Activated CD4-positive, alpha-beta T cell treated with anti-CD3 and anti-CD28 coated beads, Interleukin-2, amount 50 U/mL, for 1 hour (primary cell): ENCODE measurements at regions not wholly inside any gene's neighbourhood (a gene's known extent, or its start where the extent isn't known, plus 50 kb on each side); places are given as distances from the start of the nearest gene placed in this dataset.
"Not testable (repeated sequence)": the region's sequence is repeated elsewhere in the genome, so short reads cannot be mapped to it uniquely, and the experiment has no call there.

ENCODE experiments used
- DNase-seq: peaks from one replicate; pipeline ENCODE4 v3.0.0-alpha.2; 2020

DNA sequence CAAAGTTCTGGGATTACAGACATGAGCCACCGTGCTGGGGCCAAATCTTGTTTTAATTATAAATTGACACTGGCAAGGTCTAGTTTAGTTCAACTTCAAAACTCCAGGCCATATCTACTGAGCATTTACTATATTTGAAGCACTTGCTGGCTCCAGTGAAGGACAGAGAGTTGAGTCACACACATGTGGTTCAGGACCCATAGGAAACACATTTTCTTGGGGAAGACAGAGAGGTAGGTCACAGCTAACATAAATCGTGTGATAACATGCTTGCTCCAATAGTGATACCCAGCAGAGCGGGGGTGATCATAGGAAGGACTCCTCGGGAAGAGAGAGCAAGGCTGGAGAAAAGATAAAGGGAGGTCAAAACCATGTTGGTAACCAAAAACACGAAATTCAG lies 170.6 kb upstream of the TSC22D1 start:
- no peak for DNase-seq

DNA sequence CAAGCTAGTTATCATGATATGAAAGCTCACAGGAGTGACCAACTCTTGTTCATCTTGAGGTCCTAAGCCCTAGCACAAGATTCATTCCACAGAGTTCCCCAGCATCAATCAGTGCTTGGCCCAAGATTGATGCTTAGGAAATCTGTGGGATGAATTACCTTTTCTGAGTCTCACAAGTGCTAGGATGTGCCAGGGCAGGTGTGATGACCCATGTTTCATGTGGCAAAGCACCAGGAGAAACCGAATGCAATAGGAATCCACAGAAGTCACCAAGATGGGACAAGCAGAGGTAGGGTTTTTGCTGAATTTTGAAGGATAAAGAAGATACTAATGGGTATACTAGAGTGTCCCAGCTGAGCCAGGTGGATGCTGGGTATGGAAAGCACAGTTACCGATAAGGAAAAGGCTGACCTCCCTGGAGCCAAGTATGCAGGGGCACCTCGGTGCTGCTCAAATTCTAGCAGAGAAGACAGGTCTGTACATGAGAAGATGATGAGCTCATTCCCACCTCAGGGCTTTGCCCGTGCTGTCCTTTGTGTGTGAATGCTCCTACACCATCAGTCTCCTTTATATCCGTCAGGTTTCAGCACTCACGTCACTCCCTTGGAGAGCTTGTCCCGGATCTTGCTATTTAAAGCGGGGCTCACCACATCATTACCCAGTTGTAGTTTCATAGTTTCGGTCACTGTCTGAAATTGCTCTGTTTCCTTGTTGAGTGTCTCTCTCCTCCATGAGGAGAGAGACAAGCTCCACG lies 168.9 kb upstream of the TSC22D1 start:
- no peak for DNase-seq

DNA sequence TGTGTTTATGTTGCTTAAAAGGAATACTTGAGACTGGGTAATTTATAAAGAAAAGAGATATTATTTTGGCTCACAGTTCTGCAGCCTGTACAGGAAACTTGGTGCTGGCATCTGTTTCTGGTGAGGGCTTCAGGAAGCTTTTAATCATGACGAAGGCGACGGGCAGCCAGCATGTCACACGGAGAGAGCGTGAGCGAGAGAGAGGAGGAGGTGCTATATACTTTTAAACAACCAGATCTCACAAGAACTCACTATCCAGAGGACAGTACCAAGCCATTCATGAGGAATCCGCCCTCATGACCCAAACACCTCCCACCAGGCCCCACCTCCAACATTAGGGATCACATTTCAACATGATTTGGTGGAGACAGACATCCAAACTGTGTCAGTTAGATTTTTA lies 163.4 kb upstream of the TSC22D1 start:
- DNase-seq: no peak

DNA sequence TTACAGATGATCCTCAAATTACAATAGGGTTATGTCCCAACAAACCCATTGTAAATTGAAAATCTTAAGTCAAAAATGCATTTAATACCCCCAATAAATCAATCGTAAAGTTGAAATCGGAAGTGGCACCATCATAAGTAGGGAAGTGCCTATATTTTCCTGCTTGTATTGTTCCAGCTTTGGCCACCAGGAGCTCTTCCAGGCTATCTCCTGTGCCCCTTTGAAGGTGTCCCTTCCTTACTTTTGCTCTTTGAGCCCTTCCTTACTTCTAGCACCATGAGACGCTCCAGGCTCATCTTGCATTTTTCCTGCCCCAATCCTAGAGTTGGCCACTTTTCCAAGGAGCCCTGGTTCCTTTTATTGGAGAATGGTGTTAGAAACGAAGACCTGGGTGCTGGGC lies 163.0 kb upstream of the TSC22D1 start:
- DNase-seq: no peak

DNA sequence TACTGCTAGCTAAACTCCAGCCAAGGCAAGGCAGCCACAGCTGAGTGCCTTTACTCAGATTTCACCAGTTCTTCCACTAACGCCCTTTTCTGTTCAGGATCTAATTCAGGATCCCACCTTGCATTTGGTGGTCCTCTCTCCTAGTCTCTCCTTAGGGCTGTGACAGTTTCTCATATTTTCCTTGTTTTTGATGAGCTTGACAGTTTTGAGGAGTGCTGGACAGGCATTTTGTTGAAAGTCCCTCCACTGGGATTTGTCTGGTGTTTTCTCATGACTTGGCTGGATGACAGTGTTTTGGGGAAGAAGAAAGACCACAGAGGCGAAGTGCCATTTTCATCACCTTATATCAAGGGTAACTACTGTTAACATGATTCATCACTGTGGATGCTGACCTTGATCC lies 162.3 kb upstream of the TSC22D1 start:
- DNase-seq: no peak

DNA sequence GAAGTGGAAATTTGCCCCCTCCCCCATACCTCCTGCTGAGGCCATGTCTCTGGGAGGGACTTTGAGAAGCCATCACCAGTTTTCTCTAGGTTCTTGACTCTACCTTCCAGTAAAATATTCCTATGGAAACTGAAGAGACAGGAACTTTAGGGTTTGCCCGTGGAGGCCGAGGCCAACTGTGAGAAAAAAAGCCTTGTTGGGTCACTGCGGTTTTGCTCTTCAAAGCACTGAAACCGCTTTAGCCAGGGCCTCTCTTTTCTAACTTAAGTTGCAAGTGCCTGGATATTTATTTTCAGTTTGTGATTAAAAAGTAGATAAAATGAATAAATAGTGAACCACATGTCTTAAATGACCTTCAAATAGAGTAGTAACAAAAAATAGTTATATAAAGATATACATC lies 159.7 kb upstream of the TSC22D1 start:
- DNase-seq: no peak

DNA sequence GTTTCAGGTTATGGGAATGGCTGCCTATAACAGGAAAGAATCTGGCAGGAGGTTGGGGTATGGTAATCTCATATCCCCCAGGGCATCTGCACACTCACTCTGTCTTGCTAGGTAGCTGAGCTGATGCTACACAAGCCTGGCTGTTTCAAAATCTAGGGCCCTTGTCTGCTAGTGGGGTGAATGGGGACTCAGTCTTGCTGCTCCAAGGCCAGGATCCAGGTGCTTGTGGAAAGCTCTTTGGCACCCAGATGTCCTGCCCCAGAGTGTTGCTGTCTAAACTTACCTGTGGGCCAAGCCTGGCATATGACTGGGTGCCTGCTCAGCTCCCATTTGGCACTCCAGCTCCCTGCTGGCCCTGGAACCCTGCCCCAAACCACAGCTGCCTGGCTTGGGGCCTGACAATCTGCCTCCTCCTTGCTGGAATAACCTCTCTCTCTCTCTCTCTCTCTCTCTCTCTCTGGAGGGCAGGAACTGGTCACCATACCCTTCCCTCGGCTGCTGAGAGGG lies 158.1 kb upstream of the TSC22D1 start:
- DNase-seq: no peak

DNA sequence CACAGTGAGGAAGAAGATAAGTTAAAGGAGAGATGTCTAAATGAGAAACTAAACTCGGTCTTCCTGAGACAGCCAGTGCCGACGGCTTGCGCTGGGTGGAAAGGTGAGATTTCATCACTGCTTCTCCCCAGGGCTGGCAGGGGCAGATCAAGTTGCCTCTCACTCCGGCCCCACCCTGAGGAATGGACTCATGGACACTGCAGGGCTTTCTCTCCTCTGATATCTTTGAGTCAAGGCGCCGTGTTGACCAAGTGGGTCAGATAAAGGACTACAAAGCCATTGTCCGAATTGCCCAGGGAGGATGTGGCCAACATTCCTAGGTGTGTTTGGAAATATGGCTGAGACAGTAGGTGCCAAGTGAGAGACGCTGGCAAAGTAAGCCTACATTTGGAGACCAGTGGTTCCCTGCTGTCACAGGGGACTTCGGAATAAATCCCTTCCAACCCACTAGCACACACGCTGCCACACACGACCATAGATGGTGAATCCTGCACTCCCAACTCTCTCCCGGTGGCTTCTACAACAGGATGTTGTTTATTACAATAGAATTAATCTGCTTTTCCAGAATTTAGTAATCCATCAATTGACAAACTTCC lies 156.5 kb upstream of the TSC22D1 start:
- no peak for DNase-seq

DNA sequence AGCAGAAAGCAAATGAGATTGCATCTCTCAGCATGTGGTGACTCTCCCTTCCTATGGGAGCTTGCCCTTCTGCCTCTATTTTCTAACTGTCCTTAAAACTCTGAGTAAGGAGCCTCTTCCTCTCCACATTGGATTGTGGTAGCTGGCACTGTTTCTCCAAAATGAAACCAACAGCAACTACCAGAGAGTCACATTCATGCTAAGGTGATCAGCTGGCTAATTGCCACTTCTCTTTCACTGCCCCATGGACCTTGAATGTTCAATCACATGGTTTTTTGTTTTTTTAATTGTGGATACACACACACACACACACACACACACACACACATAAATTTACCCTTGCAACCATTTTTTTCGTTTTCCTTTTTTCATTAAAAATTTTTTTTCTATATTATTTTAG lies 154.7 kb upstream of the TSC22D1 start:
- DNase-seq: no peak

DNA sequence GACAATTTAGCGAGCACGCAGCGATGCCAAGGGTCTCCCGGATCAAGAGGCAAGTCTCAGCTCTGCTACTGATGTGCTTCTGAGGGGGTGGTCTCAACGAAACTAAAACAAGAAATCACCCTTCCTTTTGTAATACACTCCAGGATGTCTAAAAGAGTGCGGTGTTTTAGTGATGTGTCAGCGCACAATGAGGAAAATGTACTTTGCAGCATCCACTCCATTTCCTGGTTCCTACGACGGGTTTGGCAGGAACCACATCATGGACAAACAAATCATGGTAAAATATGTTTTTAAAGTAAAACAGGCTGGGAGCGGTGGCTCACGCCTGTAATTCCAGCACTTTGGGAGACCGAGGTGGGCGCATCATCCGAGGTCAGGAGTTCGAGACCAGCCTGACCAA lies 154.0 kb upstream of the TSC22D1 start:
- DNase-seq: no peak

DNA sequence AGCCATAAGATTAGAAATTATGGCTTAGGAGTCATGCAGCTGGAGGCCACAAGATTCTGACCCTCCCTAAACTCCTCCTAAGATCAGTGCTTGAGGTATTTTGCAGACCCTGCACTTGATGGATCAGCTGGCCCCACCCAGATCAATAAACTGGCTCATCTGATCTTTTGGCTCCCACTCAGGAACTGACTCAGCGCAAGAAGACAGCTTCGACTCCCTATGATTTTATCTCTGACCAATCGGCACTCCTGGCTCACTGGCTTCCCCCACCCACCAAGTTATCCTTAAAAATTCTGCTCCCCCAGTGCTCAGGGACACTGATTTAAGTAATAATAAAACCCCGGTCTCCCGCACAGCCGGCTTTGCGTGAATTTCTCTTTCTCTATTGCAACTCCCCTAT lies 151.5 kb upstream of the TSC22D1 start:
- DNase-seq: not testable (repeated sequence)

DNA sequence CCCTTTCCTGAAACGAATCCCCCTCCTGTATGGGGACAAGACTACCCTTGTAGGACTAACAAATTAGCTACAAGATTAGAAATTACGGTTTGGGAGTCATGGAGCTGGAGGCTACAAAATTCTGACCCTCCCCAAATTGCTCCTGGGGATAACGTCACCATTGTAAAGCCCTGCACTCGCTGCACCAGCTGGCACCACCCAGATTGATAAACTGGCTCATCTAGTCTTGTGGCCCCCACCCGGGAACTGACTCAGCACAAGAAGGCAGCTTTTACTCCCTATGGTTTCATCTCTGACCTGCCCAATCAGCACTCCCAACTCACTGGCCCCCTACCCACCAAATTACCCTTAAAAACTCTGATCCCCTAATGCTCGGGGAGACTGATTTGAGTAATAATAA lies 150.6 kb upstream of the TSC22D1 start:
- no peak for DNase-seq

DNA sequence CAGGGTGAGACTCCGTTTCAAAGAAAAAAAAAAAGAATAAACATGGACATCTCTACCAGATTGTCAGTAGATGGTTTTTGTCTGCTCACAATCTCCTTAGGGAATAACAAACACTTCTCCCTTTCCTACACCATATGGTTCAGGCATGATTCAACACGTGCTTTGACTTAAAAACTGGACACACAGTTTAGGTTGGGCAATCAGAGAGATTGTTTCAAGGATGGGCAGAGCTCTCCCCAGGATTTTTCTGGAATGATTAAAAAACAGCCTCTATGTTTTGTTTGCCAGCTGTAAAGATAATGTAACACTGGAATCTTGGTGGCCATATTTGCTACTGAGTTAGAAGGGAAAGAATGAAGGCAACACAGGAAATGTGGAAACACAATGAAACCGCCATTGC lies 150.1 kb upstream of the TSC22D1 start:
- no peak for DNase-seq

DNA sequence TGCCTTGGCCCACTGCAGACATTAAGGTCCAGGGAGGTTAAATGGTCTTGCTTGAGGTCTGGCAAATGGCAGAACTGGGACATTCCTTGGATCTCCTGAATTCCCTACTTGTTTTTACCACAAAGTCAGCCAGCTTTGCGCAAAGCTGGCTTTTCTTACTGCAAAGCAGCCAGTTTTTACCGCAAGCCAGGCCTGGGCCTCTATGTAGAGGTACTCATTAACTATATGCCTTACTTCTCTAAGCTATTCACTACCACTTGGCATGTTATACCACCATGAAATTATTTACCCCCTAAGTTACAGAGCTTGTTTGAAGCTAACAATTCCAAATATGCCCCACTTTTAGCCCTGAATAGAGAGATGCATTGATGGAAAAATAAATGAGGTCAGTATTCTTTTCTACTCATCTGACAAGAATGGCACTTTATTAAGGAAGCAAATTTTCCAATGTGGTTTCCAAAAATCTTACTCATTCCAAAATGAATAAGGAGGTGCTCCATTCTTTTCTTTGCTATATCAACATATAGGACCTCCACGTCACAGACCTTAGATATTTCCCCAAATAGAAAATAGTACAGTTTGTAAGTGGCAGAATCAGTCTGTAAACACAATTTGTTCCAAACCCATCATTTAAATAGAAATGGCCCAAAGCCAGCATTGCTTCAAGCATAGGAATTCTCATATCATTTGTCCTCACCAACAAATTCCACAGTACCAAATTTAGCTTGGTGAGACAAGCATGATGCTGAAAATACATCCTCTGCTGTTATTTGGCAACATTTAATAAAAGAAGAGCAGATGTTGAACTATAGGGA lies 143.9 kb upstream of the TSC22D1 start:
- no peak for DNase-seq

DNA sequence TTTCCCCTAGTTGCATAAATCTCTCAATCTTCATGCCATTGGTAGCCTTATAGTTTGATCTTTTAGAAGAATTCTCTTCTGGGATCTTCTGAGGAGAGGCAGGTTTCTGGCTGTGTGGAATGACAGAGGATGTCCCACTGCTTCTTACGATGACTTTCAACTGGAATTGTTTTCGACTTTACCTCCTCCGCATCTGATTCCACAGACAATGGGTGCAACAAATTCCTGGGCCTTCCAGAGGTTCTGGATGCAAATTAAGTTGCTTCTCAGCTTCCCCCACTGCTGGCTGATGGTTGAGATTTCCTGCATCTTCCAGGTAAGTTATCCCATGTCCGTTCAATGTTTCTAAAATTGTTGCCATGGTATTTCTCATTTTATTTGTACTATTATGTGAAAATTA lies 142.3 kb upstream of the TSC22D1 start:
- no peak for DNase-seq

DNA sequence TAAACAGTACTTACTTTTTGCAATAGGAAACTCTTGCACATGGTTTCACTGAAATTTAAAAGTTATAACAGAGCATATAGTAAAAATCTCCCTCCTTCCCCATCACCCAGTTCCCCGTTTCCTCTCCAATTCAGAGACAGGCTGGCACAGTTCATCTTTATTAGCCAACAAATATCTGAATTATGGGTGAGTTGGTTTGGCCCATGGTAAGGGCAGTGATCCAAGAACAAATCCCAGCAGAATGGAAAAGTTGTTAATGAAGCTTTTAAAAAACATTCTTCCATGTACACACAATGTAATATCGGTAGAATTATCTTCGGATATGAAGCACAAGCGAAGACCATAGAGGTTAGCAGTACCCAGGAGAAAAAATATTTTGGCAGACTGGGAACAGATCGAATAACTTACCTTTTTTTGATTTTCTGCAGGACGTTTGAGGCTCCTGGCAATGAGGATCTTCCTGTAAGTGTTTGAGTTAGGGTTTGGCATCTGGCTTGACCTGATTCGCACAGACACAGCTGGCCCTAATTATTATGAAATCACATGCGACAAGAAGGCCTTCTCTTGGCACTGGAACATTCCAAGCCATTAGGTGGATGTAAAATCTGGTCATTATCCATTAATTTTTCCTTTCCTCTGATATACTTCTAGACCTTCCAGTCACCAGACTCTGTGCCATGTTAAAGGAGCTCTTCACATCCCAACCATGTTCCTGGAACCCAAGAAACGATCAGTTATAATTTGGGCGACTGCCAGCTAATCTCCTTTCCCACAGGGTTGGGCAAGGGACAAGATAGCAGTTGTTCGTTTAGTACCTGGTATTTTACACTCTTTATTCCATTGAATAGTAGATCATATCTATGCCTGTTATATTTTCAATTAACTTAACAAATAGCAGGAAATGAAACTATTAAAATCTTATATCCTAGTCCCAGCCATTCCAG lies 139.4 kb upstream of the TSC22D1 start:
- no peak for DNase-seq

DNA sequence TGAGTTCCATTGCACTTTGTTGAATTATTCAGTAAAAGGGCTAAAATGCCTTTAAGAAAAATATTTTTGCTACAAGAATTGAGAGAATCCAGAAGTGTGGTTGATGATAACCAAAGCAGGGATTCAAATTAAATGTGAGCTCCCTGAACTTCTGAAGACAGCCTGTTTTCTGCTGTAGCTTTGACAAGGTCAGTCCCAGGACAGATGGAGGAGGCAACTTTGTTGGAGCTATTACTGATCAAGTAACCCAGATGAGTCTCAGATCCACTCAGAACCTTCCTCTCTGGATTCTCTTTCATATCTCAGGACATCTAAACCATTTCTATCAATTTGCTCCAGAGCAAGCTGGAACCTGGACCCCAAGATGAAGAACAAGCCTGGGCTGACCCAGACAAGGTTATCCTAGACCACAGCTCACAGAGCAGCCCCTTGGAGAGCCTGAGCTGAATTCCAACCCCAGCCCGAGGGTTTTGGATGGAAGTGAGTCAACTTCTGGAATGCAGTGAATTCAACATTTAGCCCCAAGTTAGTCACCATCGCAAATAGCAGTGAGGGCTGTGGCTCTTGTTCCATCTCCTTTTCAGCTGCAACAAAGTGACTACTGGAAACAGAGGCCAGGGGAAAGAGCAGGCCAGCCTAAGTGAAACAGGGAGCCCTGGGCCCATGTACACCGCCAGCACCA lies 137.8 kb upstream of the TSC22D1 start:
- DNase-seq: no peak

DNA sequence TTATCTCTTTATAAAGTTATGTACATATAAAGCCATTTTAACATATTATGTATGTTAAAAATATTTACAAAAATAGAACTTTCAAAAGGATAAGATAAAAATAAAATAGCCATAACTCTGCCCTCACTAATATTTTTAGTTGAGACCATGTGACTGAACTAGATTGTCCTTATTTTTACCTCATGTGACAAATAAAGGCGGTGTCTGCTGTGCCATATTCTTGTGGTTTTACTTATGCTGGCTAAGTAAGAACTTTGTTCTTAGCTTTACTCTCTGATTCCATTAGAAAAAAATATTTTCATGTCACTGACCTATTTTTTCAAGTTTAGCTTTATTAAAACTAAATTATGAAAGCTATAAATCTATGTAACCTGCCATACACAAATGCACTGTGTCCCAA lies 135.6 kb upstream of the TSC22D1 start:
- no peak for DNase-seq

DNA sequence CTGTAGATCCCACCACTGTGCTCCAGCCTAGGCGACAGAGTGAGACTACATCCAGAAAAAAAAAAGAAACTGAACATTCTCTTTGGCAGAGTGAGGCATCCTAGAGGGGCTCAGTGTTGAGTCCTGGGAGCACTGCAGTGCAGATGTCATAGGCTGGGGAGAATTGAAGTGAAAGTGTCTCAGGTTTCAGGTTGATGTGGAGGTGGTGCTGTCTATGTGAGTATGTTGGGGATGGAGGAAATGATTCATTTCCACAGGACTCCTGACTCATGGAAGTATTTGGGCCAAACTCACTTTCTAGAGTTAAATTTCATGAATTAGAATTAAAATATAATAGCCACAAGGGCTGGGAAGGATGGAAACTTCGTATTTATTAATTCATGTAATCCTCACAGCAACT lies 134.4 kb upstream of the TSC22D1 start:
- no peak for DNase-seq

DNA sequence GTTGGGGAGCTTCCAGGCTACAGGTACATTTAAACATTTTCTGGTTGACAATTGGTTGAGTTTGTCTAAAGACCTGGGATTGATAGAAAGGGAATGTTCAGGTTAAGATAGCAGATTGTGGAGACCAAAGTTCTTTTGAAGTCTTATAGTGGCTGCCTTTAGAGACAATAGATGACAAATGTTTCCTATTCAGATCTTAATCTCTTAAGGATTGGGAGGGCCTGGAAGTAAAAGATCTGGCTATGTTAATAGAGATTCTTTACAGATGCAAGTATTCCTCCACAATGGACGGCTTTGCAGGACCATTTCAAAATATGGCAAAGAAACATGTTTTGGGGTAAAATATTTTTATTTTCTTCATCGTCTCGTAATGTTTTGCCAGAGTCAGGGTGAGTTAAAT lies 128.7 kb upstream of the TSC22D1 start:
- DNase-seq: not testable (repeated sequence)

DNA sequence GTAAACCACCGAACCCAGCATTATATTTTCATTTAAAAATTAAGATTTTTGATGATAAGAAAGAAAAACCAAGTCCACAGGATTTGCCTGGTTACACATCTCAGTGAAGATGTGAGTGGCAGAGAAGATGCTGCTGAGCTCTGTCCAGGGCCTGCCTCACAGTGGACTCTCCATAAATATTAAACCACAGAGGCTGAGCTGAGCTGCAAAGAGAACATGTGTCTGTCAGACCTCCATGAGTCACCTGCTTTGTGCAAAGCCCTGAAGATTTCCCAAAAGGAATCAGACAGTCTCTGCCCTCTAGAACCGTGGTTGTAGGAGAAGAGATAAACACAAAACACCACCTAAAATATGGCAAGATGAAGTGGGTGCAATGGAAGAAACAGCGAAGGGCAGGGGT lies 127.2 kb upstream of the TSC22D1 start:
- DNase-seq: no peak

DNA sequence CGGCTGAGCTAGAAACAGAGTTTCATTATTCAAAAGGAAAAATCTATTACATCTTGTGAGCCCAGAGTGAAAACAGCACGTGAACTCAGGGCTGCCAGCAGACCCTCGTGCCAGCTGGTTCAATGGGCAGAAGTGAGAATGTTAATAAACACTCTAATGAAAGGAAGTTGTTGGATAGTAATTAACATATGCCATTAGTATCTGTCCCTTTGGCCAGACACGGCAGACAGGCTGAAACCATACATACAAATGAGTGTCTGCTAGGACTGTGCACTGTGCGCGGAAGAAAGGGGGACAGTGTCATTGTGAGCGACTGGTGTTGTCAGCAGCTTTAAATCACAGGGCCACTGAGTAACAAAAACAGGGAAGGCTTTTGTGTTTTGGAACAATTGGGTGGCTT lies 121.9 kb upstream of the TSC22D1 start:
- DNase-seq: no peak
